ENCODE measurements at regions not wholly inside any gene's neighbourhood (a gene's known extent, or its start where the extent isn't known, plus 50 kb on each side); places are given as distances from the start of the nearest gene placed in this dataset.

DNA sequence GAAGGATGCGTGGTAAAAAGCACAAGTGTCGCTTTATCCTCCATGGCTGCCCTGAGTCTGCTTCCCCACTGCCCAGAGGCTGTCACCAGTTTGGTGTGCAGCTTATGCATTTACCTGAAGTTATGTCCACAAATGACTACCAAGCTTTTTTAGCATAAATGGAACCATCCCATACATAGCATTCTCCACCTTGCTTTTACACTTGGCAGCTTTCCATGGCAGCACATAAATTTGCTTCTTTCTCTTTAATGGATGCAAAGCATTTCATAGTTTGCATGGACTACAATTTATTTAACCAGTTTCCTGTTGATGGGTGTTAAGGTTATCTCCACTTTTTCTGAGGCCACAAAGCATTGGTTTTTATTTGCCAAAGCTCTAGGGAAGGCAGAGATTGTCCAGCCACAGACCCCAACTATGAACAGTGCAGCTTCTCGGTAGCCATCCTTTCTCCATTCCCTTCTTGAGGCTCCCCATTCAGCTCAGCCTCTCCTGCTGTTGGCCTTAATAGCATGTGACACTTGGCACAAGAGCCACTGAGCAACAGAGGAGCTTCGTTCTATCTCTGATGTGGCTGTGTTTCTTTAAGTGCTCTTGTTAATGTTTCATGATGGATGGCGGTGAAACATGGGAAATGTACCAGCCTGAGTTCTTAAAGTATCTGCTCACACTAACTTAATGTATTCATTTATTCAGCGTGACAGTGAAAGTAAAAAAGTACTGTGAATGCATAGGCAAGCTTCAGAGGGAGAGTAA, 59.8 kb upstream of the NAV2 start:
- no peak for ATAC-seq
- no peak for TF ChIP-seq POLR2A (IDR thresholded peaks at IDR 0.05)
- no peak for TF ChIP-seq POLR2AphosphoS5 (IDR thresholded peaks at IDR 0.05)
- no peak for TF ChIP-seq EP300 (IDR thresholded peaks at IDR 0.05)
- TF ChIP-seq, protein P1, sequence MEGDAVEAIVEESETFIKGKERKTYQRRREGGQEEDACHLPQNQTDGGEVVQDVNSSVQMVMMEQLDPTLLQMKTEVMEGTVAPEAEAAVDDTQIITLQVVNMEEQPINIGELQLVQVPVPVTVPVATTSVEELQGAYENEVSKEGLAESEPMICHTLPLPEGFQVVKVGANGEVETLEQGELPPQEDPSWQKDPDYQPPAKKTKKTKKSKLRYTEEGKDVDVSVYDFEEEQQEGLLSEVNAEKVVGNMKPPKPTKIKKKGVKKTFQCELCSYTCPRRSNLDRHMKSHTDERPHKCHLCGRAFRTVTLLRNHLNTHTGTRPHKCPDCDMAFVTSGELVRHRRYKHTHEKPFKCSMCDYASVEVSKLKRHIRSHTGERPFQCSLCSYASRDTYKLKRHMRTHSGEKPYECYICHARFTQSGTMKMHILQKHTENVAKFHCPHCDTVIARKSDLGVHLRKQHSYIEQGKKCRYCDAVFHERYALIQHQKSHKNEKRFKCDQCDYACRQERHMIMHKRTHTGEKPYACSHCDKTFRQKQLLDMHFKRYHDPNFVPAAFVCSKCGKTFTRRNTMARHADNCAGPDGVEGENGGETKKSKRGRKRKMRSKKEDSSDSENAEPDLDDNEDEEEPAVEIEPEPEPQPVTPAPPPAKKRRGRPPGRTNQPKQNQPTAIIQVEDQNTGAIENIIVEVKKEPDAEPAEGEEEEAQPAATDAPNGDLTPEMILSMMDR (IDR thresholded peaks at IDR 0.05): no peak
- H3K4me3 ChIP-seq: no peak overlapping the region
- H3K9me3 ChIP-seq: no peaks in the 10 kb centered on the region
- H3K36me3 ChIP-seq: no peaks in the 10 kb centered on the region
- 54 to 61% methylated on average over 5 to 6 of the region's 6 CpGs for WGBS, 2 donors (ENCODE audit: low coverage in 1 of 2)
- no peak overlapping the region for H3K27ac ChIP-seq
- H3K4me1 ChIP-seq: peaks cover 0 to 4% (median 0%) of the 10 kb centered on the region in 3 donors
- no peaks in the 10 kb centered on the region for H3K27me3 ChIP-seq

DNA sequence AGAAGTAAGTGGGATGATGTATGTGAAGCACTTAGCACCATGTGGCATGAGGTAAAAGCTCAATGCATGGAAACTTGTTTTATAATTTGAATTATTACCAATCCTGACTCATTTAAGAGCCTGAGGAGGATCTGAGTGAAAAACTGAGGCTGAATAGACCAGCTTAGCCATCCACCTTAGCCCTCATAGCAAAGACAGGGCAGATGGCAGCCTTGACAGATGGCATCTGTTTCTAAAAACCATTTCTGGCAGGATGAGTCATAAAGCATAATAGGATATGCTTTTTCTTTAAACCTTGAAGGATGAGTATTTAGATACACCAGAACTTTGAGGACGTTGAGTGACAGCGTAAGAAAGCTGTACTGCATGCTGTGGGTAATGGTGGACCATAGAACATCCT, 61.0 kb upstream of the NAV2 start:
- Histone ChIP-seq H3K27me3 (no peaks in the 10 kb centered on the region), H3K36me3 (no peaks in the 10 kb centered on the region), H3K4me3 (no peak overlapping the region), H3K27ac (no peak overlapping the region), H3K4me1 (peaks cover 0 to 4% (median 0%) of the 10 kb centered on the region in 3 donors), H3K9me3 (no peaks in the 10 kb centered on the region)
- ATAC-seq: no peak
- TF ChIP-seq POLR2A (IDR thresholded peaks at IDR 0.05): no peak
- no peak for TF ChIP-seq POLR2AphosphoS5 (IDR thresholded peaks at IDR 0.05)
- TF ChIP-seq EP300 (IDR thresholded peaks at IDR 0.05): no peak
- TF ChIP-seq, protein P1 (IDR thresholded peaks at IDR 0.05): no peak
- 86 to 100% methylated on average over 2 of the region's 2 CpGs for WGBS, 2 donors (ENCODE audit: low coverage in 1 of 2)

DNA sequence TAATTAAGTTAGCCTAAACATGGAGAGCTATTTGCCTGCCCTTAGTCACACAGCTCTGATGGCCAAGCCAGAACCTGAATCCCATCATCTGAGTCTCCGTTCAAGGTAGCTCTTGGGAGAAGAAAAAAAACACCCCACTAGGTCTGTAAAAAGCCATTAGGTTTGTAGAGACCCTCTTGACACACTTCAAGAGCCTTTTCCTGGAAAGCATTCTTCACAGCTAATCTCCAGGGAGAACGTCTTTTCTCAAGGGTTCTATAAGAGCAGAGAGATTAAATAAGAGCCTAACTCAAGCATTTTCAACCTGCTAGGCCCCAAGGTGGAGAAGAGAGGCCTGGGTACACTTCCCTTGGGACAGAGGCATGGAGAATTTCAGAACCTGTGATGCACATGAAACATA, 61.6 kb upstream of the NAV2 start:
- Histone ChIP-seq H3K27ac (no peak overlapping the region), H3K36me3 (no peaks in the 10 kb centered on the region), H3K4me1 (peaks cover 0 to 9% (median 0%) of the 10 kb centered on the region in 3 donors), H3K9me3 (no peaks in the 10 kb centered on the region), H3K4me3 (no peak overlapping the region), H3K27me3 (no peaks in the 10 kb centered on the region)
- TF ChIP-seq POLR2A (IDR thresholded peaks at IDR 0.05): no peak
- TF ChIP-seq EP300 (IDR thresholded peaks at IDR 0.05): no peak
- TF ChIP-seq, protein P1 (IDR thresholded peaks at IDR 0.05): no peak
- no peak for TF ChIP-seq POLR2AphosphoS5 (IDR thresholded peaks at IDR 0.05)
- WGBS, 2 donors (ENCODE audit: low coverage in 1 of 2): 88% methylated on average over 2 of the region's 2 CpGs; no CpG with 5 or more reads in 1 of the 2 donors
- no peak for ATAC-seq

DNA sequence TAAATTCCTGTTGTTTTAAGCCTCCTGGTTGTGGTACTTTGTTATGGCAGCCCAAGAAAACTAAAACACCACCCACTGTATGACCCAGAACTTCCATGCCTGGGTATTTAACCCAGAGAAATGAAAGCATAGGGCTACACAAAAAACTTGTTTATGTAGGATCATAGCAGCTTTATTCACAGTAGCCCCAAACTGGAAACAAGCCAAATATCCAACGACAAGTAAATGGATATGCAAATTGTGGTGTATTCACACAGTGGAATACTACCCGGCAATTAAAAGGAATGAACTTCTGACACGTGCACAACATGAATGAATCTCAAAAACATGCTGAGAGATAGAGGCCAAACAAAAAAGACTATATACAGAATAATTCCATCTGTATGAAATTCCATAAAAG, 62.2 kb upstream of the NAV2 start:
- peaks cover 0 to 11% (median 0%) of the 10 kb centered on the region in 3 donors for H3K4me1 ChIP-seq
- H3K9me3 ChIP-seq: no peaks in the 10 kb centered on the region
- no peak for ATAC-seq
- TF ChIP-seq, protein P1 (IDR thresholded peaks at IDR 0.05): no peak
- no peak for TF ChIP-seq POLR2AphosphoS5 (IDR thresholded peaks at IDR 0.05)
- no peak for TF ChIP-seq EP300 (IDR thresholded peaks at IDR 0.05)
- TF ChIP-seq POLR2A (IDR thresholded peaks at IDR 0.05): no peak
- H3K27ac ChIP-seq: no peak overlapping the region
- H3K27me3 ChIP-seq: no peaks in the 10 kb centered on the region
- WGBS, 2 donors (ENCODE audit: low coverage in 1 of 2): 67 to 76% methylated on average over 3 of the region's 3 CpGs
- no peaks in the 10 kb centered on the region for H3K36me3 ChIP-seq
- no peak overlapping the region for H3K4me3 ChIP-seq

DNA sequence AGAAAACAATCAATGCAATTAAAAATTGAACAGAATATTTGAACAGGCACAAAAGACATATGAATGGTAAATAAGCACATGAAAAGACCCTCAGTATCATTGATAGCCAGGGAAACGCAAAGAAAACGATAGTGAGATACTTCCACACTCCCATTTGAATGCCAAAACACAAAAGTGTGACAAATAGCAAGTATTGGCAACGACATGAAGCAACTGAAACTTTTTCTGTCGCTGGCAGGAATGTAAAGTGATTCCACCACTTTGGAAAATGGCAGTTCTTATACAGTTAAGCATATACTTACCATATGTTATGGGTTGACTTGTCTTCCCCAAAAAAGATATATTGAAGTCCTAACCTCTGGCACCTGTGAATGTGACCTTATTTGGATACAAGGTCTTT, 62.9 kb upstream of the NAV2 start:
- Histone ChIP-seq H3K9me3 (no peaks in the 10 kb centered on the region), H3K36me3 (no peaks in the 10 kb centered on the region), H3K4me1 (peaks cover 0 to 11% (median 0%) of the 10 kb centered on the region in 3 donors), H3K27ac (no peak overlapping the region), H3K27me3 (no peaks in the 10 kb centered on the region), H3K4me3 (no peak overlapping the region)
- TF ChIP-seq, protein P1 (IDR thresholded peaks at IDR 0.05): no peak
- TF ChIP-seq EP300 (IDR thresholded peaks at IDR 0.05): no peak
- no peak for TF ChIP-seq POLR2AphosphoS5 (IDR thresholded peaks at IDR 0.05)
- TF ChIP-seq POLR2A (IDR thresholded peaks at IDR 0.05): no peak
- no peak for ATAC-seq
- whole genome bisulfite sequencing, 2 donors (ENCODE audit: low coverage in 1 of 2): 88 to 89% methylated on average over 4 of the region's 4 CpGs

Data from gastroesophageal sphincter (tissue), 4 donors.